ENCODE measurements at regions not wholly inside any gene's neighbourhood (a gene's known extent, or its start where the extent isn't known, plus 50 kb on each side); places are given as distances from the start of the nearest gene placed in this dataset.

DNA sequence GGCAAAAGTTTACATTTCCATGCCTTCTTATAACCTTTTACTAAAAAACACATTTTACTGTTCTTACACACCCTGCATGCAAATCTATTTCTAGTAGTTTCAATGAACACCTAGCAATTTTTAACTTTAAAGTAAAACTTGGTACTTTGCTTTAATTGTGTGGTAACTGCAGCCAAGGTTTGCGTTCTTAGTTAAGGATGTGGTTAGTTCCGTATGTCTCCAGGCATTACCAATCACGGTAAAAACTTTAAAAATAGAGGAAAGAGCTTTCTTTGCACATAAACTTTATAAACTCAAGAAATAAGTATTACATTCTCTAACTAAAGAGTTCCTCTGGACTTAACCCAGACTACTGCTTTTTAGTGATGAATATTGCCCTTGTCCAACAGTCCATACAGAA is 795.2 kb downstream of the SLC16A7 start:
- no peak for DNase-seq

DNA sequence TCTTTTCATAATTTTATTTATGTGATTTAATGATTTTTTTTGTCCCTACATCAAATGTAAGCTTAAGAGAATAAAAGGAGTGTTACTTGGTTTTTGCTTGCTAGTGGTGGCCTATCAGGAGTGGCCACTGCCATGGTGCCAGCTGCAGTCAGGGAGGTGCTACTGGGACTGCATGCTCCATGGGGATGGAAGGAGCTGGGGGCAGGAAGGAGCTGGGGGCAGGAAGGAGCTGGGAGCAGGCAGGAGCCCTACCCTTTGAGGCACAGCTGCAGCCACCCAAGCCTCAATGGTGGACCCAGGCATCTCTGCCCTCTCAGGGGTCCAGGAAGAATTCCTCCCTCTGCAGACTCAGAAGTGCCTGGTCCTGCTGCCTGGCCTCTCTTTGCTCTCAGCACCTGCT is 796.0 kb downstream of the SLC16A7 start:
- no peak for DNase-seq

DNA sequence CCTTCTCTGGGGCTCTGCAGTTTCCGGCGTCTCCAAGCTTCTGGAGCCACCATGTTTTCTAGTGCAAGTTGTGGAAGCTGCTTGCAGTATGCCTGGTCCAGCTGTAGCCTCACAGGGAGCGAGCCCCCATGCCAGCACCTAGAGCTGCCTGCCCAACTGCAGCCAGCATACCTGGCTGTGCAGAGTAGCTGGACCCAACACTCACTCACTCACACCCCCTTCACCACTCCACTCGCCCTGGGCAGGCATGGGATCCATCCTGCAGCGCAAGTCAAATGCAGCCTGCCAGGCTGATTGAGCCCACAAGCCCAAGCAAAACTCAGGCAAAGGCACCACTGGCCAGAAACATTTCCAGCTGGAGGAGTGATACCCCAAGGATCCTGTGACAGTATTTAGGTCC is 797.3 kb downstream of the SLC16A7 start:
- no peak for DNase-seq

DNA sequence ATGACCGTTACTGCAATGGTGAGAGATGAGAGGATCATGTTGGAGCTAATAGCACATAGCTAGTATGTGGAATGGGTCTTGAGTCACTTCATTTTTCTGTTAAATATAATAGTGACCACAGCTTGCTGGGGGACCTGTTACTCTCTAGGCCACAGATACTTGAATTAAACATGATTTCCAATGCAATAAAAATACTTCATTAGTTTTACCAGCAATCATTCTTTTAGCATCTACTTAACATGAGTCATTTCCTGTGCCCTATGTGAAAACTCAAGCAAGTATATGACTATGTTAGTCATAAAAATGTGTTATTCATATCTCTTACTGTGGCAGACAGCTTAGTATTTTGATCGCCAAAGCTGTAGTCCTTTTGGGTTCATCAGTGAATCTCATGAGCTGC is 798.8 kb downstream of the SLC16A7 start:
- no peak for DNase-seq

DNA sequence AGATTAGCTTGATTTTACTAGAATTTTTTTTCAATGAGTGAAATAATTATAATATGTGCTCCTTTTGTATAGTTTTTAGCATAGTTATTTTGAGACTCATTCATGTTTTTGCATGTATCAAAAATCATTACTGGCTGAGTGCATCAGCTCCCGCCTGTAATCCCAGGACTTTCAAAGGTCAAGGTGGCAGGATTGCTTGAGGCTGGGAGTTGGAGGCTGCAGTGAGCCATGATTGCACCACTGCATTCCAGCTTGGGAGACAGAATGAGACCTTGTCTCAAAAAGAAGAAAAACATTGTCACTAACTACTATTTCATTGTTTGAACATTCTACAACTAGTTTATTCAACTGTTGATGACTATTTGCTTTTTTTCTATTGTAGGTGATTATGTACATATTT is 802.7 kb downstream of the SLC16A7 start:
- no peak for DNase-seq

DNA sequence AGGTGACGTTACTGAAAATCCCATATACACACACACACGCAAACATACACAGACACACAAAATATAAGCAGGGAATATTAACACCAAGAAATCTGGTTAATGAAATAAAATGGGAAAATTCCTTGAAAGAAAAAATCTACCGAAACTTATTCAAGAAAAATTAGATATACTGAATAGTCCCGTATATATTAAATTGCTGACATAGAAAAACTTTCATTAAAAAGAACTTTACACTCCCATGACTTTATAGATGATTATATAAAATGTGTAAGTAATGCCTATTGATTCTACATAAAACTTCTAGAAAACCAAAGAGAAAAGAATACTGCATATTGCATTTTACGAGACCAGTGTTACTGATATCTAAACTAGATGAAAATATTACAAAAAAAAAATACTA is 803.2 kb downstream of the SLC16A7 start:
- no peak for DNase-seq

DNA sequence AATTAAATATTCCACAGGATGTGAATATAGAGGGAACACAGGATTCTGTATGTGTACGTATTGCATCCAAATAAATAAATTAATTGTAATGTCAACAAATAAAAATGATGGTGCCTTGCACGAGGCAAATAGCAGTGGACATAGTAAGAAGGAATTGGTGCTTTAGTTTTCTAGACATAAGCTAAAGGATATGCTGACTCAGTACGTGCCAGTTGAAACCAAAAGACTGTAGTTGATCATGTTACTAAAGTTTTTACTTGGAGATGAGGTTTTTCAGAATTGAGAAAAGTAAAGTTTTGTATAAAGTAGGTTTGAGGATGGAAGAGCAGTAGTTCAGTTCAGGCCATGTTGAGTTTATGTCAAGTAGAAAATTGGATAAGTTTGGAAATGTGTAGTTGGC is 807.2 kb downstream of the SLC16A7 start:
- no peak for DNase-seq

DNA sequence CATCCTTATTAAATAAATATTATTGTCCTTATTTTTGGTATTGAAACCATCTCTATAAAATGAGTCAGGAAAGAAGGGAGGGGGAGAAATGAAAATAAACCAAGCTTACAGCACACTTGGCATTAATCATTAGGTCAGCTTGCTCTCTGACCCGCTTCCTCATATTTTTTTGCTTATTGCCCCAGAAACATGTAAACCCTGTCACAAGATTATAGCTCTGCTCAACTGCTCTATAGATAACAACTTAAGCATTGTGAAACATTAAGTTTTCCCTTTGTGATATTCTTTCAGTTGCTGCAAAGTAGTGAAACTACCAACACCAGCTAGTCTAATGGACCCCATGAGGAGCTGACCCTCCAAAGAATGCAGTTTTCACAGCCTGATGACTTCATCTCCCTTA is 819.5 kb downstream of the SLC16A7 start:
- no peak for DNase-seq

DNA sequence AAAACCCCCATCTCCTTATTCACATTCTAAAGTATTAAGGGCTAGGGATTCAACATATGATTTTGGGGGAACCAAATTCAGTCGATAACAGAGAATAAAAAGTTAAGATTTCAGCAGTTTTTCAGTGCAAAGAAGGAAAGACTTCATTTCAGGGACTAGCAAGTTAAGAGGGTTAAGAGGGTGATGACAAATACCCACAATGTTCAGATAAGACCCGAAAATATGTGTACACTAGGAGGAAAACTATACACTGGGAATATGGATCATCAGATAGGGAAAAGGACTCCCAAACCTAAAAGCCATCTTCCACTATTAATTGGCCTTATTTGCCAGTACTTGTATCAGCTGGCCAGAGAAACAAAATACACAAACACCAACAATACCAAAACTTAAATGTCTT is 824.2 kb downstream of the SLC16A7 start:
- no peak for DNase-seq

DNA sequence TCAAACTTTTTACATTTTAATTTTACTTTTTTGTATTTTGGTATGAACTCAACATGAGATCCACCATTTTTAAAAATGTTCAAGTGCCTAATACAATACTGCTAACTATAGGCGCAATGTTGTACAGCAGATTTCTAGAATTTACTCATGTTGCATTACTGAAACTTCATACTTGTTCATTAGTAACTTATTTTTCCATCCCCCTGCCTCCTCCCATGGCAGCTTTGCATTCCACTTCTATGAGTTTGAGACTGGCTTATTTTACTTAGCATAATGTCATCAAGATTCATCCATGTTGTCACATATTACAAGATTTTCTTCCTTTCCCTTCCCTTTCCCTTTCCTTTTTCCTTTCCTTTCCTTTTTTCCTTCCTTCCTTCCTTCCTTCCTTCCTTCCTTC is 825.9 kb downstream of the SLC16A7 start:
- no peak for DNase-seq

DNA sequence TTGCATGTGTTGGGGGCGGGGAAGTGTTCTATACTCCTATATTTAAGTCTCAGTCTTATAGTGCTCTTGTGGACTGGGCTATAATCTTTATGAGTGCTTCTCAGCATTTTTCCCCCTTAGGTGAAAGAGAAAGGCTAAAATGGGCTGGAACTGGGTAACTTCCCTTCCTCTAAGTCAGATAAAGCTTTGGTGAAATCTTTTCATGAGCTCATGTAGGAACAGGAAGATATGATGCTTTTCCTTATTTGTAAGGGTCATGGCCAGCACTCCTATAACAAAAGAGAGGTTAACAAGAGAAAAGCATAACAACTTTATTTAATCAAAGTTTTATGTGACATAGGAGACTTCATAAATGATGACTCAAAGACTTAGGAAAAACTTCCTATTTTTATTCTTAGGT is 841.5 kb downstream of the SLC16A7 start:
- DNase-seq = no peak

DNA sequence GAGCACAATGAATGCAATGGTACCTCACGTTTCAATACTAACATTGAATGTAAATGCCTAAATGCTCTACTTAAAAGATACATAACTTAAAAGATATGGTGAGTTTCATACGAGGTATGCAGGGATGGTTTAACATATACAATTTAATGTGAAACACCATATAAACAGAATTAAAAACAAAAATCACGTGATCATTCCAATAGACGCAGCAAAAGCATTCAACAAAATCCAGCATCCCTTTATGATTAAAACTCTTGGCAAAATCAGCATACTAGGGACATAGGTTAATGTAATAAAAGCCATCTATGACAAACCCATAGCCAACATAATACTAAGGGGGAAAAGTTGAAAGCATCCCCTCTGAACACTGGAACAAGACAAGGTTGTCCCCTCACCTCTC is 845.7 kb downstream of the SLC16A7 start:
- no peak for DNase-seq

DNA sequence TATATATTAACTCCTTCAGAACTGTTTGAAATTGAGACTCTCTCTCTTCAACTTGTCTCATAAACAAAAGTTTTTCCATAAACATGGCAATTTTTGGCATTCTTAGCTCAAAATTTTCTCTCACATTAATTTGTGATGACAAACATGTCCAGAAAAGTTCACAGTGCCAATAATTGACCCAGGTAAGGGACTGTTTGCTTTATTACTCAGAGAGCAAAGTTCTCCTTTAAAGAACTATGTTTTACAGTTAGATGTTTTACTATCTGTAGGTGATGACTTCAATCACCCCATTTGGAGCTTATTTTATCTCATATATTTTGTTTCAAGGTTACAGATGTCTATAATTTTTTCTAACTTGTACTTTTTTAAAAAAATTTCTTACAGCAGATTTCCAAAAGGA is 855.6 kb downstream of the SLC16A7 start:
- DNase-seq = no peak

DNA sequence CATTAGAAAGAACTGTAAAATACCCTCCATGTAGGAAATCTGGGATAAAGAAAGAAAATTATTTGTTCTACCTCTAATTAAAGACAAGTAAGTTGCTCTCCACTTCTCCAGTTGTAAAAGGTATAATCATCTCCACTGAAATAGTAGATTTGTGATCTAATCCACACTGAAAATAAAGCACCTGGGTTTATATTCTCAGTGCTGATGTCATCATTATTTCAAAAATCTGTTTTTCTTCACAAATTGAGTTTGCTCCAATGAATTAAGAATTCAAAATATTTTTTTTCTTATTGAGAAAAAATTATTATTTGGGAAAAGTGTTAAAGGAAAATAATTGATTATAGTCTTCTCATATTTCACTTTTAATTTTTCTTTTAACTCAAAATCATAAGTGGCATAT is 869.2 kb downstream of the SLC16A7 start:
- no peak for DNase-seq

DNA sequence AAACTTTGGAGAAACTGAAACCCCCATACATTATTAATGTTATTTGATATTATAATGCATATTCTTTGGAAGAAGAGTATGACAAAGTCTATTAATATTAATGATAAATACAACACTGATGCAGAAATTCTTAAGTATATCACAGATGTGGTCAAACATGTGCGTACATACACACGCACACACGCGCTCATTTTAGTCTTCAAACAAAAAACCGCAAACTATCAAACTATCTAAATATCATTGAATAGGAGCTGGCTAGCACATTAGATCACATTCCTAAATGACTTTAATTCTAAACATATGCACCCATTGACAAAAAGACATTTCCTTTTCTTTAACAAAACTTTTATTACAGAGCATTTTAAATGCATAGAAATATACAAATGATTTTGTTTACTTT is 872.7 kb downstream of the SLC16A7 start:
- no peak for DNase-seq

DNA sequence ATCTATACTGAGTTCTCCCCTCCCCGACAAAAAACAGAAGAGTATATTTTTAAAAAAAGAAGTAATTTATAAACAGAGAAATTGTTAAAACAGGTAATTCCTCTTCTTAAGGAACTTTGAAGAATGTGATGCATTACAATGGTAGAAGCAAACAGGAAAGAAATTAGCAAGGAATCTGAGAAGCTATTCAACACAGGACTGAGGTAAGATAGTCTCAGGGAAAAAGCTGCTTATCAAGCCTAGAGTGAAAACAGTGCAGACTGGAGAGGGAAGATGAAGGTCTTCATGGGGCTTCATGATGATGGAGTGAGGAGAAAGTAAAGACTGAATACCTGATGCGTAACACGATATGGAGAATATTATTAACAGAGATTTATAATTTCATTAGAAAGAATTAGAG is 880.0 kb downstream of the SLC16A7 start:
- no peak for DNase-seq

DNA sequence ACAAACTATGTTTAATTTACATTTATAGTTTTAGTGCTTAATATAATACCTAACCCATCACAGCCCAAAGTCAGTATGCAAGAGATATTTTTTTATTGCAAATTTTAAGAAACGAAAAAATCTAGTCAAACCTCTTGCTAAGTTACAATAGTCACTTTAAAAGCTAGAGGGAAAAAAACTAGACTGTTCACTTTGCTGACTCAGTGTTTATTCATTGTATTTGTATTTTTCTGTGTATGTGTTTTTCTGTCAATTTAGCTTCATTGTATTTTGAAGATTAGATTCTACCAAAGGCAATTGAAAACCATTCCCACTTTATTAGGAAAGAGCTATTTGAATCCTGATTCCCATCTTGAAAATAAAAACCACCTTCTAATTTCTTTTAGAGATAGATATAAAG is 891.5 kb downstream of the SLC16A7 start:
- no peak for DNase-seq

DNA sequence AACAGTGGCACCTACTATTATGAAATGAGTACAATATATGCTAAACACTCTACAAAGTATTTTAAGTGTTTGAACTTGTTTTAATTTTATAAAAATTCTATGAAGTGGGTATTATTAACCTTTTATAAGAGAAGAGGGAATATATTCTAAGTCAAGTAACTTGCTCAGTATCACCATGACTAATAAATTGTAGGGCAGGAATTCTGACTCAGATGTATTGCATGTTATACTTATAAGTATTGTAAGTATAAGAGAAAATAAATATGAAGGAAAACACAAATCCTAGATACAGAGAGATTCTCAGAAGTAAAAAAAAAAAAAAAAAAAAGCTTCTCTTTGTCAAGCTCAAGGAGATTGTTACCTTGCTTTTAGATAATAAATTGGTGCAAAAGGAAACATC is 893.2 kb downstream of the SLC16A7 start:
- no peak for DNase-seq

DNA sequence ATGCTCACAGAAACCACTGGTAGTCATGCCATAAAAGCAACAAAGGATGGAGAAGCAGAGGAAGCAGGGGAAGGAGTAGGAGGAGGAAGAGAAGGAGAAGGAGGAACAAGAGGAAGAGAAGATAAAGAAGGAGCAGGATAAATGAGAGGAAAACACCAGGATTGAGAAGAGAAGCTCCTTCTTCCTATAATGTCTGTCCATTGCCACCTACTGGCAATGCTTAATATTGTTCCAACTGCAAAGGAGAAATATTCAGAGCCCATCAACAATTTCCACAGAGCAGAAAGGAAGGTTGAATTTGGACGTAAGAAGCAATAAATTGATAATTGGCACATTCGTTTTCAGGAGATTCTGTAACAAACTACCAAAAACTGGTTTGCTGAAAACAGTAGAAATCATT is 898.4 kb downstream of the SLC16A7 start:
- no peak for DNase-seq

DNA sequence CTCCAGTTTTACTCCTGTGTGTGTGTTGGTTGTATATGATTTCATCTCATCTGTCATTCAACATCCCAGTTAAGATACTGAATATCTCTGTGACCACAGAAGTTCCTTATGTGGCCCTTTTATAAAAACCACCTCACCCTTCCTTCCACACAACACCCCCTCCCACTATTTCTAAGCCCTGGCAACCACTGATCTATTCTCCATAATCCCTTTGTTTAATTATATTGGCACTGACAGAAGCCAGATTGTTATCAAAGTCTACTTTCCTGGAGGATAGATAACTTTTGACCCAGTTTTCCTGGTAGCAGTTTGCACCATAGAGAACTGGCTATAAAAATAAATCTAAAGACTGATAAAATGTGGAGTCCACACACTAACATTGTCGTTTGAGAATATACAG is 902.8 kb downstream of the SLC16A7 start:
- no peak for DNase-seq

DNA sequence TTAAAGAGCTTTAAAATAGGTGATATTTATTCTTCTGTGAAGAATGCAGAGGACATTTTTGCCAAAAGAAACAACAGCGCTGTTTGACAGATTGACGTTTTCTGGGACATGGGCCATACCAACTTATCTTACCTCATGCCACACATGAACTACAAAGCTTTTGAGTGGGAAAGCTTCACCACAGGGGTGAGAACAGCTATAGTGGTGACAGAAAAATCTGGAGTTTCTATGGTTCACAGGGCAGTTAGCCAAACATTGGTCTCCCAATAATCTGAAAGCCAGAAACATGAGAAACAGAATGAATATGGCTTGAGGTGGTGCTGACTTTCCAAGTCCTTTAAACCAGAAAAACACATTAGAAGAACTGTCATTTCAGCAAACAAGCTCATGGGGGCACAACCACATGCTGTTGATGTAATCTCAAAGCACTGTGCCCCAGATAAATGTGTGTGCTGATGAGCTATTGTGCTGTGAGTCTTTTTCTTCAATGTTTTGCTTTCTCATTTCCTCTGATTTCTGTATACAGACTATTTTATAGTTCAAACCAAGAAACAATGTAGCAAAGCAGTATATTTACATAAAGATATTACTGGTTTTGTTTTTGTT is 905.4 kb downstream of the SLC16A7 start:
- DNase-seq = no peak

DNA sequence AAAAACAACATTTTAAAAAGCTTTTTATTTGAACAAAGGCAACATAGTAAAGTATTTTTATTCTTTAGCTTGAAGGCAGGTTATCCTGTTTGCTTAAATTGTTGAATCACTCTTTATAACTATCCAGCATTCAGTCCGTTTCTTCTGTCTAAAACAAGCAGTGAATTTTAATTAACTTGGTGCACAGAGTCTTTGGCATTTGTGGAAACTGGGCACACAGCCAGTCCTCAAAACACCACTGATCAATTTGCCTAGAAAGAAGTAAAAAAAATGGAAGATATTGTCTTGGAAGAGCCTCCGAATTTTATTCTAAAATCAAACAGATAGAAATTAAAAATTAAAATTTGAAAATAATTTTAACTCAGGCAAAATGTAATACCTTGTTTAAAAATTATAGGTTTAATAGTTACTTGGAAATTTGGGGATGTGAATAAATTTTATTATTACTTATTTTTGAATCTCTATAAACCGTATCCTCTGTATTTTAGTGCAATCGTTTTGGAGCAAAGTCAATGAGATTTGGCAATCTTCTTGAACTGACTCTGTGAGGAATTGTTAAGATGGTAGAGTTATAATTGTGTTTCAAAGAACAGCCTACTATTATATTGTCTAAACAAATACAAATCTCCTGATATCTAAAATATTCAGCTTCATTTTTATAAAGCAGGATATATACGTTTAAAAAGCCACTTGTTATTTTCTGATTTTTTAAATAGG is 927.0 kb downstream of the SLC16A7 start:
- no peak for DNase-seq

DNA sequence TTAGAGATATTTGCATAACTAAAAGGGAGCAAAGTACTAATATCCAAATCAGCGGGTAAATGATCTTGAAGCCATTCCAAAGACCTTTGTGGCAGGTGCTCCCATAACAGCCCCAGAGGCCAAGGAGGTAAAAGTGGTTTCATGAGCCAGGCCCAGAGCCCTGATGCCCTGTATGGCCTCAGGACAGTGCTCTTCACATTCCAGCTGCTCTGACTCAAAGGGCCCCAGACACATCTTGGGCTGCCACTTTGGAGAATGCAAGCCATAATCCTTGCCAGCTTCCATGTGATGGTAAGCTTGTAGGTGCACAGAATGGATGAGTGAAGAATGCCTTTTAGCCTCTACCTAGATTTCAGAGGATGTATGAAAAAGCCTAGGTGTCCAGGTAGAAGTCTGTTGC is 933.4 kb downstream of the SLC16A7 start:
- no peak for DNase-seq

DNA sequence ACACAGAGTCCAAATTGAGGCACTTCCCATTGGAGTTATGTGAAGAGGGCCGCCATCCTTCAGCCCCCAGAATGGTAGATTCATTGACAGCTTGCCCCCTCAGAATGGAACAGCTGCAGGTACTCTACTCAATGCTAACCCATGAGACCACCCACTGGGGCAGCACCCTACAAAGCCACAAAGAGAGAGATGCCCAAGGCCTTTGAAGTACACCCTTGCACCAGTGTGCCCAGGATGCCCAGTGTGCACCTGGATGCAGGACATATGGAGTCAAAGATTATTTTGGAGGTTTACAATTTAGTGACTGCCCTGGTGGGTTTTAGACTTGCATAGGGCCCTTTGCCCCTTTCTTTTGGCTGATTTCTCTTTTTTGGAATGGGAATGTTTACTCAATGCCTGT is 933.9 kb downstream of the SLC16A7 start:
- DNase-seq = no peak

DNA sequence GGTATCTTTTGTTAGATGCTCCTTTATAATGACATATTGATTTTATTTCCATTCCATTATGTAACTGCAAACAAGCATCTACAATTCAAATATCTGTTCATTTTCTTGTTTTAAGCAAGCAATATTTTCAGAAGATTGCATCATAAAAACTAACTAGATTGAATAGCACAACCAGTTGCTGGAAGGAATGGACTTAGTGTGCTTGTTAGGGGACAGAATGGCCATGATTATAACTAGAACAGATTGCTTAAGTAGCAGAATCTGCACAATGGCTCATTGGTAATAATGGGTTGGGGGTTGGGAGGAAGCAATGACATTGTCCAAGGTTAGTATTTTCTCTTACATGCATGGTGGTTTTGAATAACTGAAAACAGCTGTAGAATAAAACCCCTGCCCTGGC is 939.5 kb downstream of the SLC16A7 start:
- no peak for DNase-seq

All from CD4-positive, alpha-beta T cell treated with Interleukin-4 for 4 hours (primary cell).